ENCODE measurements at regions not wholly inside any gene's neighbourhood (a gene's known extent, or its start where the extent isn't known, plus 50 kb on each side); places are given as distances from the start of the nearest gene placed in this dataset.
A peak's percentile ranks its signal among the peaks of the same experiment; 100 is the strongest.

GRCh38 chr2:3008561-3008960, 369.1 kb downstream of the EIPR1 start:
- 26% methylated on average over 4 of the region's 4 CpGs for WGBS (ENCODE audit: insufficient coverage, low coverage, low lambda C conversion rate, missing lambda C conversion rate)
- Histone ChIP-seq H3K36me3 (no peaks in the 10 kb centered on the region), H3K27me3 (peaks cover 0 to 3% of the 10 kb centered on the region in 2 donors), H3K27ac (no peak overlapping the region), H3K4me1 (no peaks in the 10 kb centered on the region), H3K9me3 (no peaks in the 10 kb centered on the region), H3K4me3 (no peak overlapping the region)
- ATAC-seq (no peak), DNase-seq (no peak)
- TF ChIP-seq POLR2A (IDR thresholded peaks at IDR 0.05) = no peak
- TF ChIP-seq, protein P1, sequence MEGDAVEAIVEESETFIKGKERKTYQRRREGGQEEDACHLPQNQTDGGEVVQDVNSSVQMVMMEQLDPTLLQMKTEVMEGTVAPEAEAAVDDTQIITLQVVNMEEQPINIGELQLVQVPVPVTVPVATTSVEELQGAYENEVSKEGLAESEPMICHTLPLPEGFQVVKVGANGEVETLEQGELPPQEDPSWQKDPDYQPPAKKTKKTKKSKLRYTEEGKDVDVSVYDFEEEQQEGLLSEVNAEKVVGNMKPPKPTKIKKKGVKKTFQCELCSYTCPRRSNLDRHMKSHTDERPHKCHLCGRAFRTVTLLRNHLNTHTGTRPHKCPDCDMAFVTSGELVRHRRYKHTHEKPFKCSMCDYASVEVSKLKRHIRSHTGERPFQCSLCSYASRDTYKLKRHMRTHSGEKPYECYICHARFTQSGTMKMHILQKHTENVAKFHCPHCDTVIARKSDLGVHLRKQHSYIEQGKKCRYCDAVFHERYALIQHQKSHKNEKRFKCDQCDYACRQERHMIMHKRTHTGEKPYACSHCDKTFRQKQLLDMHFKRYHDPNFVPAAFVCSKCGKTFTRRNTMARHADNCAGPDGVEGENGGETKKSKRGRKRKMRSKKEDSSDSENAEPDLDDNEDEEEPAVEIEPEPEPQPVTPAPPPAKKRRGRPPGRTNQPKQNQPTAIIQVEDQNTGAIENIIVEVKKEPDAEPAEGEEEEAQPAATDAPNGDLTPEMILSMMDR (IDR thresholded peaks at IDR 0.05) = no peak
- intact Hi-C loops (cut with DNase I) = no loop called here

DNA sequence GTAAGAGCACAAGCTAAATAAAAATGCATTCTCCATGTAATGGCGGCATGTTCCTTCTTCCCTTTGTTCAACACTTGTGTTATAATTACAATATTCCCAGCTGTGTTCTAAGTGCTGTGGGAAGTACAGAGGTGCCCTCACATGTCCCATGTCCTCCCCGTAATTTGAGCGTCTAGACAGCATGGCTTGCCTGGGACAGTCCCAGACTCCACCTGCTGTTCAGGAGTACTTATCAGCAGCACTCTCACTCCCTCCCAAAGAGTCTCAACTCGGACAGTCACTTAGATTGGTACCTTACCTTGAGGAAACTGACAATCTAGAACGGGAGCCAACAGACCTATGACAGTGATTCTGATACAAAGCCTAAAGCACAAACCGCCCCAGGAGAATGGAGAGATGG, 370.5 kb downstream of the EIPR1 start:
- no peaks in the 10 kb centered on the region for H3K4me1 ChIP-seq
- no peaks in the 10 kb centered on the region for H3K9me3 ChIP-seq
- ATAC-seq (no peak), DNase-seq (no peak)
- 63% methylated on average over 6 of the region's 6 CpGs for WGBS (ENCODE audit: insufficient coverage, low coverage, low lambda C conversion rate, missing lambda C conversion rate)
- no peak overlapping the region for H3K4me3 ChIP-seq
- H3K36me3 ChIP-seq = no peaks in the 10 kb centered on the region
- H3K27me3 ChIP-seq = peaks cover 0 to 5% of the 10 kb centered on the region in 2 donors
- no peak for TF ChIP-seq POLR2A (IDR thresholded peaks at IDR 0.05)
- TF ChIP-seq, protein P1 (IDR thresholded peaks at IDR 0.05) = no peak
- H3K27ac ChIP-seq = no peak overlapping the region
- intact Hi-C loops (cut with DNase I) = no loop called here

DNA sequence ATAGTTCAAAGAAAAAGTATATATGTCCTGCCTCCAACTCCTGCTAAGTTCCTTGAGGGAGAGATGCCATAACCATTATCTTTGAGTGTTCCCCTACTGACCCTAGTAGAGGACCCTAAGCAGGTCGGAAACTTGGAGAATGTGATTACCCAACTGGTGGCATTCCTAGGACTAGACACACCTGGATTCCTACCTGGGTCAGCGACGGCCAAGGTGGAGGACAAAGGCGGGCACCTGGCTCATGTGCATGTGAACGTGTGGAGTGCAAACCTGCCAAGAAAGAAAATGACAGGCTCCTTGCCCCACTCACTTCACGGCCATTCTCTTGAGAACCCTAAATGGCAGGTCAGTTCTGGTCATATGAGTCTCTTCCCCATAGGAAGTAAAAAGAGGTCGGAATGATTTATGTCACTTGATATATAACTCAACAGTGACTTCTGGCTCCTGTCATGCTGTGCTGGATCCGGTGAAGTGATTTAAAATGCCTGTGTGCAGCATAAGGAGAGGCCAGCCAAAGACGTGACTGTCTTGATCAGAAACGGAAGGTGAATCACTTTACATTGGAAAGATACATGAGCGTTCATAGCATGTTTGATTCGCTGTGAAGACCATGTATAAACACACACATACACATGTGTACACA, 371.6 kb downstream of the EIPR1 start:
- no peak for DNase-seq
- H3K4me3 ChIP-seq = no peak overlapping the region
- H3K27me3 ChIP-seq = peaks cover 0 to 5% of the 10 kb centered on the region in 2 donors
- ATAC-seq = no peak
- H3K9me3 ChIP-seq = no peaks in the 10 kb centered on the region
- TF ChIP-seq, protein P1 (IDR thresholded peaks at IDR 0.05) = no peak
- no peak for TF ChIP-seq POLR2A (IDR thresholded peaks at IDR 0.05)
- no peaks in the 10 kb centered on the region for H3K4me1 ChIP-seq
- H3K36me3 ChIP-seq = no peaks in the 10 kb centered on the region
- H3K27ac ChIP-seq = no peak overlapping the region
- intact Hi-C loops (cut with DNase I) = no loop called here
- WGBS (ENCODE audit: insufficient coverage, low coverage, low lambda C conversion rate, missing lambda C conversion rate) = 65% methylated on average over 12 of the region's 12 CpGs

DNA sequence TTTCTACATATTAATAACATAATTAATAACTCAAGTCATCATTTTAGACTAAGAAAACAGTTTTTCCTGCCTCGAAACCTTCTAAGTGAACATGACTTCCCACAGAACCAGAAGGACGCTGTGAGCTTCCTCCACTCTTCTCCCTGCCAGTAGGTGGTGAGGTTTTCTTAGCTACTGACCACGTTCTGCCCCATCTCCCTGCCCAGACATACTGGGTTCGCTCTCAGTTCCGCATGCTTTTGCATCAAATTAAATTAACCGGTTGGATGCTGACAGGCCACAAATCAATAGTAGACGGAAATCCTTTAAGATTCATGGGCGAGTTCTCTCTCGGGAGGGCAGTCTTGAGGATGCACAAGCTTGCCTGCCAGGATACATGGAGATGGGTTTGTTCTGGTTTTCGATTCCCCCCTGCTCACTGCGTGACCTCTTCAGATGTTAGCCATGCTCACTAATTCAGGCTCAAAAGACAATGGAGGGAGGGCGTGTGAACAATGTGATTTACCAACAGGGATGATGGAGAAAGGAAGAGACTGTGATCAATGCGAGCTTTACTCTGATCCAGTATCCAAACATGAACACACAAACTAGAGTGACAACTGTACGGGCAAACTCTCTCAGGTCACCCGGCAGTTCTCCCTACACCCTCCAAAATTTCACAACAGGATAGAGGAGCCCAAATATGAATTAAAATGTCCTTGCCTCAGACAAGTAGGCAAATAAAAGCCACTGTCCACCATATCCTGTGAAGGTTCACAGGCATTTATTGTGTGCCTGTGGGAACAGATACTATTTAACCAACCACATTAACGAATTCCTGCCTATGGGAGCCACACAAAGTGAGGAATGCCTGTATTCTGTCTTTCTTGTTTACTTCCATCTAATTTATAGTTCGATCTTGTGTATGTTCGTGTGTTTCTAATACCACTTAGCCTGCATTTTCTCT, 375.7 kb downstream of the EIPR1 start:
- peaks cover 0 to 5% of the 10 kb centered on the region in 2 donors for H3K27me3 ChIP-seq
- no peaks in the 10 kb centered on the region for H3K36me3 ChIP-seq
- ATAC-seq (peak; percentile 67 to 81 (median 78)), DNase-seq (no peak)
- H3K4me3 ChIP-seq = no peak overlapping the region
- 33% methylated on average over 16 of the region's 18 CpGs for WGBS (ENCODE audit: insufficient coverage, low coverage, low lambda C conversion rate, missing lambda C conversion rate)
- intact Hi-C loops (cut with DNase I) = no loop called here
- no peaks in the 10 kb centered on the region for H3K9me3 ChIP-seq
- no peak overlapping the region for H3K27ac ChIP-seq
- TF ChIP-seq, protein P1 (IDR thresholded peaks at IDR 0.05) = peak in 3 of 4 donors; percentile 31 to 42 (median 38)
- no peak for TF ChIP-seq POLR2A (IDR thresholded peaks at IDR 0.05)
- H3K4me1 ChIP-seq = no peaks in the 10 kb centered on the region

Measured in right lobe of liver (tissue), 6 donors.